HepG2 (cell line): ENCODE measurements at regions not wholly inside any gene's neighbourhood (a gene's known extent, or its start where the extent isn't known, plus 50 kb on each side); places are given as distances from the start of the nearest gene placed in this dataset.

Experiments used
- ATAC-seq: fragments of 200-7000 bp; cut with Tn5 transposase; 3 replicates; pipeline ENCODE4 v1.9.1; 2020; ENCODE audit warnings: mild to moderate bottlenecking, moderate library complexity
- BruUV-seq: library from RNA; stranded (reverse); fragments of 400-500 nt; replicated peaks from 2 replicates; lab custom pipeline; 2021; lab: Mats Ljungman, UMichigan
- CTCF ChIA-PET: fragments of 300-600 bp; formaldehyde crosslinking; extraction: SDS; loops from one replicate; lab custom pipeline; 2021; ENCODE audit warnings: low total read pairs, inconsistent platforms, low intra/inter-chr PET ratio; lab: Yijun Ruan, JAX
- POLR2A ChIA-PET: fragments of 350-600 bp; sonication (Branson Sonifier 250); formaldehyde crosslinking; loops from one replicate; lab custom pipeline; 2020; ENCODE audit warnings: antibody characterized with exemption, inconsistent platforms; lab: Yijun Ruan, JAX
- DNase-seq: peaks from one replicate; pipeline ENCODE4 v3.0.0-alpha.2; 2015; ENCODE audit warnings: low spot score
- FAIRE-seq: peaks from 3 replicates; lab custom pipeline; 2011; peaks lifted over from hg19 to GRCh38; lab: Jason Lieb, UNC
- H2AFZ ChIP-seq: one replicate; pipeline ENCODE4 v1.6.1; 2011; ENCODE audit warnings: low read length, inconsistent platforms
- H3K27ac ChIP-seq: fragments of 300-600 bp; 3 replicates; pipeline ENCODE4 v1.8.0; 2011; ENCODE audit warnings: mixed run types, mild to moderate bottlenecking, mixed read lengths, low read length, inconsistent platforms; ENCODE audit not compliant: insufficient read depth; ENCODE audit errors: extremely low read length
- H3K27me3 ChIP-seq, 2 experiments: fragments of 200-600 bp in 1 of 2; 2 replicates in 1 of 2; 3 replicates in 1 of 2; pipeline versions ENCODE4 v1.6.0 to v1.8.0; 2011; ENCODE audit warnings: low read length in 2 of 2, mild to moderate bottlenecking in 2 of 2, moderate library complexity in 2 of 2, inconsistent platforms in 1 of 2; ENCODE audit not compliant: insufficient read depth in 2 of 2, control insufficient read depth in 1 of 2
- H3K36me3 ChIP-seq, 2 experiments: fragments of 200-600 bp in 1 of 2; replicated peaks in 1 of 2; 2 replicates in 1 of 2; 3 replicates in 1 of 2; pipeline versions ENCODE4 v1.5.1 to v1.8.0; 2011; ENCODE audit warnings: low read length in 2 of 2, inconsistent platforms in 1 of 2; ENCODE audit not compliant: insufficient read depth in 2 of 2, control insufficient read depth in 1 of 2
- H3K4me1 ChIP-seq: 2 replicates; pipeline ENCODE4 v1.5.1; 2012; ENCODE audit warnings: low read length, inconsistent platforms; ENCODE audit not compliant: insufficient read depth
- H3K4me2 ChIP-seq: 2 replicates; pipeline ENCODE4 v1.6.0; 2011; ENCODE audit warnings: low read depth, low read length, inconsistent platforms
- H3K4me3 ChIP-seq, 3 experiments: fragments of 200-600 bp in 1 of 3; sonication (generic), shearing (Covaris generic) in 1 of 3; replicated peaks in 1 of 3; 2 replicates each; pipeline ENCODE4 v1.5.1; 2011 to 2016; ENCODE audit warnings: low read length in 3 of 3, inconsistent platforms in 2 of 3, low read depth in 2 of 3, mild to moderate bottlenecking in 2 of 3, control low read depth in 1 of 3, mixed read lengths in 1 of 3; ENCODE audit not compliant: insufficient read depth in 1 of 3
- H3K79me2 ChIP-seq: one replicate; pipeline ENCODE4 v1.6.1; 2011; ENCODE audit warnings: low read length, inconsistent platforms; ENCODE audit not compliant: insufficient read depth
- H3K9ac ChIP-seq: 2 replicates; pipeline ENCODE4 v1.6.0; 2011; ENCODE audit warnings: mild to moderate bottlenecking, low read depth, low read length, inconsistent platforms; ENCODE audit not compliant: insufficient read depth
- H3K9me3 ChIP-seq: 2 replicates; pipeline ENCODE4 v1.5.1; 2012; ENCODE audit warnings: mild to moderate bottlenecking, low read length
- H4K20me1 ChIP-seq: 2 replicates; pipeline ENCODE4 v1.6.0; 2011; ENCODE audit warnings: inconsistent platforms, mild to moderate bottlenecking, low read length, moderate library complexity; ENCODE audit not compliant: insufficient read depth
- ELK4 ChIP-seq: sonication (generic); formaldehyde crosslinking; IDR thresholded peaks from 2 replicates; pipeline ENCODE4 v1.9.0; 2021; ENCODE audit warnings: missing genetic modification reagents, borderline replicate concordance
- ETV6 ChIP-seq: sonication (generic); formaldehyde crosslinking; conservative IDR thresholded peaks from 2 replicates; pipeline ENCODE4 v1.4.0; 2020; ENCODE audit warnings: missing genetic modification reagents
- GMEB2 ChIP-seq: IDR thresholded peaks from 2 replicates; pipeline ENCODE4 v1.6.1; 2016; ENCODE audit warnings: missing biosample characterization, missing genetic modification reagents, low read depth
- HOXA3 ChIP-seq: sonication (generic); formaldehyde crosslinking; IDR thresholded peaks from 2 replicates; pipeline ENCODE4 v1.5.0; 2020; ENCODE audit warnings: missing genetic modification reagents
- MTF2 ChIP-seq: sonication (generic); formaldehyde crosslinking; IDR thresholded peaks from 2 replicates; pipeline ENCODE4 v1.5.0; 2020; ENCODE audit warnings: missing genetic modification reagents, borderline replicate concordance
- PRDM10 ChIP-seq: sonication (generic); formaldehyde crosslinking; IDR thresholded peaks from 2 replicates; pipeline ENCODE4 v1.4.0; 2020; ENCODE audit warnings: low read depth, missing genetic modification reagents
- TOE1 ChIP-seq: sonication (generic); formaldehyde crosslinking; IDR thresholded peaks from 2 replicates; pipeline ENCODE4 v1.4.0; 2020; ENCODE audit warnings: mild to moderate bottlenecking, missing genetic modification reagents
- ZC3H4 ChIP-seq: sonication (generic); formaldehyde crosslinking; IDR thresholded peaks from 2 replicates; pipeline ENCODE4 v1.4.0; 2020; ENCODE audit warnings: missing genetic modification reagents, borderline replicate concordance
- ZFP41 ChIP-seq: sonication (generic); formaldehyde crosslinking; IDR thresholded peaks from 2 replicates; pipeline ENCODE4 v1.4.0; 2020; ENCODE audit warnings: mild to moderate bottlenecking, missing genetic modification reagents, borderline replicate concordance
- ZNF383 ChIP-seq: sonication (generic); formaldehyde crosslinking; IDR thresholded peaks from 2 replicates; pipeline ENCODE4 v1.4.0; 2020; ENCODE audit warnings: missing genetic modification reagents, mild to moderate bottlenecking, borderline replicate concordance
- ZNF576 ChIP-seq: sonication (generic); formaldehyde crosslinking; IDR thresholded peaks from 2 replicates; pipeline ENCODE4 v1.4.0; 2020; ENCODE audit warnings: mild to moderate bottlenecking, missing genetic modification reagents
- WGBS: methylation state at CpG from one replicate; pipeline ENCODE4 v1.1.6; 2017; ENCODE audit warnings: low lambda C conversion rate; 5-methylcytosine and 5-hydroxymethylcytosine counted together
- in situ Hi-C: cut with HindIII; loops from 2 replicates; pipeline ENCODE4 v1.10.0; 2017; ENCODE audit warnings: low pct_unique_long_range_greater_than_20kb; ENCODE audit not compliant: extremely low pct_ligation_motif_present
- intact Hi-C: fragments of 100-400 bp; cut with micrococcal nuclease; formaldehyde crosslinking; loops from one replicate; pipeline ENCODE4 v1.10.0; 2022; ENCODE audit not compliant: unreplicated experiment

GRCh38 chr3:39573392-39573791 is 105.9 kb downstream of the MOBP start:
- Histone ChIP-seq H3K9ac (no peak overlapping the region), H3K9me3 (no peaks in the 10 kb centered on the region), H3K4me3 (no peak overlapping the region), H3K36me3 (no peaks in the 10 kb centered on the region), H3K27me3 (peaks cover 2 to 17% of the 10 kb centered on the region in 2 experiments; a peak in 3 of 5 replicates), H3K79me2 (no peaks in the 10 kb centered on the region), H3K4me1 (no peaks in the 10 kb centered on the region), H2AFZ (no peak overlapping the region), H4K20me1 (no peaks in the 10 kb centered on the region), H3K4me2 (no peak overlapping the region), H3K27ac (no peak overlapping the region)
- ChIA-PET POLR2A (no interaction called here), CTCF (no interaction called here)
- ATAC-seq (no peak), FAIRE-seq (no peak), DNase-seq (no peak)
- 17% methylated on average over 9 of the region's 9 CpGs for WGBS
- TF ChIP-seq ZFP41 (no peak), ELK4 (no peak), MTF2 (CRISPR knock-in tag) (no peak), TOE1 (no peak), GMEB2 (CRISPR knock-in tag) (no peak), ZNF383 (CRISPR knock-in tag) (no peak)
- BruUV-seq, result no TSS peak
- in situ Hi-C loops, result no loop called here
- intact Hi-C loops, result no loop called here

GRCh38 chr3:39577541-39577940 is 110.1 kb downstream of the MOBP start:
- no peaks in the 10 kb centered on the region for H3K4me1 ChIP-seq
- no TSS peak for BruUV-seq
- 17% methylated on average over 6 of the region's 6 CpGs for WGBS
- FAIRE-seq (no peak), ATAC-seq (no peak), DNase-seq (no peak)
- no peaks in the 10 kb centered on the region for H4K20me1 ChIP-seq
- no peak overlapping the region for H3K4me3 ChIP-seq
- H3K27ac ChIP-seq, result no peak overlapping the region
- intact Hi-C loops, result no loop called here
- H2AFZ ChIP-seq, result no peak overlapping the region
- peaks cover 1 to 7% of the 10 kb centered on the region in 2 experiments; a peak in 2 of 5 replicates for H3K27me3 ChIP-seq
- no peaks in the 10 kb centered on the region for H3K36me3 ChIP-seq
- no peaks in the 10 kb centered on the region for H3K79me2 ChIP-seq
- no peaks in the 10 kb centered on the region for H3K9me3 ChIP-seq
- ChIA-PET CTCF (no interaction called here), POLR2A (no interaction called here)
- H3K4me2 ChIP-seq, result no peak overlapping the region
- no peak overlapping the region for H3K9ac ChIP-seq
- TF ChIP-seq PRDM10 (CRISPR knock-in tag) (no peak), ZC3H4 (CRISPR knock-in tag) (no peak), HOXA3 (CRISPR knock-in tag) (no peak), ZNF576 (CRISPR knock-in tag) (no peak), ETV6 (no peak)
- in situ Hi-C loops, result no loop called here
